ENCODE measurements at regions not wholly inside any gene's neighbourhood (a gene's known extent, or its start where the extent isn't known, plus 50 kb on each side); places are given as distances from the start of the nearest gene placed in this dataset.

DNA sequence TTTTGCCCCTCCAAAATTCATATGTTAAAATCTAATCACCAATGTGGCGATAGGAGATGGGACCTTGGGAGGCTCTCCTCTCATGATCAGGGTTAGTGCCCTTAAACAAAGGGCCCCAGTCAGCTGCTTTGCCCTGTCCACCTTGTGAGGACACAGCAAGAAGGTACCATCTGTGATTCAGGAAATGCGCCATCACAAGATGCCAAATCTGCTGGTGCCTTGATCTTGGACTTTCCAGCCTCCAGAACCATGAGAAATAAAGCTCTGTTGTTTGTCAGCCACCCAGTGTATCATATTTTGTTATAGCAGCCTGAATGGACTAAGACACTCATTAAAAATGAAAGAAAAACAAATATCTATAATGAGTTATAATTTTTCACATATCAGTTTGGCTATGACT lies 63.0 kb upstream of the NKD1 start:
- TF ChIP-seq, protein P1, sequence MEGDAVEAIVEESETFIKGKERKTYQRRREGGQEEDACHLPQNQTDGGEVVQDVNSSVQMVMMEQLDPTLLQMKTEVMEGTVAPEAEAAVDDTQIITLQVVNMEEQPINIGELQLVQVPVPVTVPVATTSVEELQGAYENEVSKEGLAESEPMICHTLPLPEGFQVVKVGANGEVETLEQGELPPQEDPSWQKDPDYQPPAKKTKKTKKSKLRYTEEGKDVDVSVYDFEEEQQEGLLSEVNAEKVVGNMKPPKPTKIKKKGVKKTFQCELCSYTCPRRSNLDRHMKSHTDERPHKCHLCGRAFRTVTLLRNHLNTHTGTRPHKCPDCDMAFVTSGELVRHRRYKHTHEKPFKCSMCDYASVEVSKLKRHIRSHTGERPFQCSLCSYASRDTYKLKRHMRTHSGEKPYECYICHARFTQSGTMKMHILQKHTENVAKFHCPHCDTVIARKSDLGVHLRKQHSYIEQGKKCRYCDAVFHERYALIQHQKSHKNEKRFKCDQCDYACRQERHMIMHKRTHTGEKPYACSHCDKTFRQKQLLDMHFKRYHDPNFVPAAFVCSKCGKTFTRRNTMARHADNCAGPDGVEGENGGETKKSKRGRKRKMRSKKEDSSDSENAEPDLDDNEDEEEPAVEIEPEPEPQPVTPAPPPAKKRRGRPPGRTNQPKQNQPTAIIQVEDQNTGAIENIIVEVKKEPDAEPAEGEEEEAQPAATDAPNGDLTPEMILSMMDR (conservative IDR thresholded peaks at IDR 0.05; ENCODE audit: low read depth, low read length), result no peak
- TF ChIP-seq EZH2 (IDR thresholded peaks at IDR 0.05; ENCODE audit: borderline replicate concordance, low read depth, low read length, poor library complexity, severe bottlenecking), result no peak
